GM04504 (cell line): ENCODE measurements at regions not wholly inside any gene's neighbourhood (a gene's known extent, or its start where the extent isn't known, plus 50 kb on each side); places are given as distances from the start of the nearest gene placed in this dataset.

Experiments used
- DNase-seq: peaks from one replicate; pipeline ENCODE4 v3.0.0-alpha.2; 2012; ENCODE audit warnings: low read depth

DNA sequence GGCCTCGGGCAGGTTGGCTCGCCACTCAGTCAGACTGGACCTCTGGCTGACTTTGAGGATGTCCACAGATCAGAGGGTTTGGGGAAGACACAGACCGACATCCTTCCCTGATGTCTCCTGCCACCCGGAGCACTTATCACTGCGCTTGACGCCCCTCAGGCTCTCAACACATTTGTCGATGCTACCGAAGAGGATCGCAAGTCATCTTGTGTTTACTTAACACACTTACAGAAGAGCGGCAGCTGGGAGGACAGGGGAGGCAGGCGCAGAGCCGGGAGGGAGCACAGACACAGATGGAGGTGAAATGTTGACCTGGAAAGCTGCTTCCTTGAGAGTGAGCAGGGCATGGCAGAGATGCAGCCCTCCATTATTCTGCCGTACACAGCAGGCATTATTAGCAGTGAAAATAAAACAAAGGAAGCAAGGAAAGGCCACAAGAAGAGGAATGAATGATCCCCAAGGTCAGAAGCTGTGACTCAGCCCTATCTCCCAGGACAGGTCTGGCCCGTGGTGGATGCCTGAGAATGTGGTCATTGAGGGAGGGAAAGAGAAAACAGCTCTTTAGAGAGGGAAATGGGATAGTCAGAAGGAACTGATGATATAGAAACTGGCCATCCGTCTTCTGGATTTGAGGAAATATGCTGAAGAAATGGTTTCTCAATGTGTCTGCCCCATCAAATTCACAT, 549.5 kb upstream of the ARGLU1 start:
- no peak for DNase-seq

DNA sequence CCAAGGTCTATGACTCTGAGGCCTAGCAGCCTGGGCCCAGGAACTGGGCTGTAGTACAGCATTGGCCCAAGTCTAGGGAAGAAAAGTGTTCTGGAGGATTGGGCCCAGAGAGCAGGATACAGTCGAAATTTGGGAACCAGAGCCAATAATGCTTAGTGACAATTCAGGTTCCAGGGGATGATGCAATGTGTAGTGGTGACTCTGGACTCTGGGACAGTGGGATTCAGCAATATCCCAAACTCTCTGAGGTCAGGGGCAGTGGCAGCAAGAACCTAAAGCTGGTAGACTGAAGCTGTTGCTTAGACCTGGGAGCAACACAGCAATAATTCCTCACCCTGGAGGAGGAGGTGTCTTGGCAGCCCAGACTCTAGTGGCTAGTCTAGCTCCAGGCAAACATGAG, 545.5 kb upstream of the ARGLU1 start:
- no peak for DNase-seq

DNA sequence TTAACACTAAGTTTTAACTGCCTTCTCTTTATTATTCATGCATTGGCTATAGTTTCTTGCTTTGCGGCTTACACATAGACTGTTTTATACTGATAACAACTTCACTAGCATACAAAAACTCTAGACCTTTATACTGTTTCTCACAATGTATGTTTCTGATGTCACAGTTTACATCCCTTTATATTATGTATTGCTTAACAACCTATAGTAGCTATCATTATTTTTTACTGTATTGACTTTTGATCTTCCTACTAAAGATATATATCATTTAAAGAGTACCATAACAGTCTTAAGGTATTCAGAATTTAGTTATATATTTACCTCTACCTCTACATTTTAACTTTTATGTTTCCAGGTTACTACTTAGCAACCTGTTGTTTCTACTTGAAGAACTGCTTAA, 543.3 kb upstream of the ARGLU1 start:
- DNase-seq = no peak

DNA sequence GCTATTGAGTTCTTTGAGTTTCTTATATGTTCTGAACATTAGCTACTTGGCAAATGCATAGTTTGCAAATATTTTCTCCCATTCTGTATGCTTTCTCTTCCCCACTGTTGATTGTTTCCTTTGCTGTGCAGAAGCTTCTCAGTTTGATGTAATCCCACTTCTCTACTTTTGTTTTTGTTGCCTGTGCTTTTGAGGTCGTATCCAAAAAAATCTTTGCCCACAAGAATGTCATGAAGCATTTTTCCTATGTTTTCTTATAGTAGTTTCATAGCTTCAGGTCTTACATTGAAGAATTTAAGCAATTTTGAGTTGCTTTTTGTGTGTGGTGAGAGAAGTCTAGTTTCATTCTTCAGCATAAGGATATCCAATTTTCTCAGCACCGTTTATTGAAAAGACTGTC, 536.7 kb upstream of the ARGLU1 start:
- DNase-seq = no peak

DNA sequence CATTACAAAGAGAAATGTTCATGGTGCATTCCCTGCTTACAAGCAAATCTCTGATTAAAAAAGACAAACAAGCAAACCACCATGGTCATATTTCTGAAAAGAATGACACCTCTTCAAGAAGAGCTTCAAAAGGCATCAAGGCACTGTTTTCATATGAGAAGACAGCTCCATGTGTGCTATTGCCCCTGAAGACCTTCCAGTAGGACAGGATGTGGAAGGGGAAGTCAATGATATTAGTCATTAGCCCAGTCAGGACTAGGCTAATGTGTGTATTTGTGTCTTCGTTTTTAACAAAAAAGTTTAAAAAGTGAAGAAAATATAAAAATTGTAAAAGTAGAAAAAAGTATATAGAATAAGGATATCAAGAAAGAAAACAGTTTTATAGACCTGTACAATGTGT, 534.7 kb upstream of the ARGLU1 start:
- no peak for DNase-seq

DNA sequence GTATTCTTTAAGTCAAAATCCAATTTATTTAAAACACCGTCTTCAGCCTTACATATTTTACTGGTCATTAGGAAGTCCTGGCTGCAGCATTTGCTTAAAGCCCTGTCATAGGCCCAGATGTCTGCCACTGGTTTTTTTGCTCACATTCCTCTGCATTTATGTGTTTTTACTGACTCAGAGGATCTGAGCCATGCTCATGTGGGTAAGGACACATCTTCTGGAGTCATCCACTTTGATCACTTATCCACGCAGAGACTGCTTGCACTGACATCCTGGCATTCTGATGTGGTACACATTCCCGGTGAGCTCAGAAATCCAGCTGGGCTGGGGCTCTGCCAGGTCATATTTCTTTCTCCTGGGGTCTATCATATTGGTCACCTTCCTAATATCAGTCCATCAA, 531.7 kb upstream of the ARGLU1 start:
- DNase-seq = peak; percentile 62

DNA sequence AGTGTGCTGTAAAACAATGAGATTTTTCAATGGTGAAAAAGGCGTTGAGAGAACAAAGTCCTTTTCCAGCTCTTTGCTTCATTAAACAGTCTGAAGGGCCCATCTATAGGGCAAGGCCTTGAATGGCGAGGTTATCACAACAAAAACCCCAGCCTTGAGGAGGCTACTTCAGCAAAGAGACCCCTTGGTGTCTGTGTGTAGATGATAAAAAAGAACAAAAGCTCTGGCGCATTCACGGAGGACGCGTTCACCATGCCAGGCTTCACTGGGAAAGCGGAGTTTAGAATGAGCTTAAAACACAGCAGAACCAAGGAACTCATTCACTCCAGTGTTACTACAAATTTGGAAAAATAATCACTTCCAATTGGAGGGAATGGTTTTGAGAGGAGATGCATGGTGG, 530.0 kb upstream of the ARGLU1 start:
- no peak for DNase-seq

DNA sequence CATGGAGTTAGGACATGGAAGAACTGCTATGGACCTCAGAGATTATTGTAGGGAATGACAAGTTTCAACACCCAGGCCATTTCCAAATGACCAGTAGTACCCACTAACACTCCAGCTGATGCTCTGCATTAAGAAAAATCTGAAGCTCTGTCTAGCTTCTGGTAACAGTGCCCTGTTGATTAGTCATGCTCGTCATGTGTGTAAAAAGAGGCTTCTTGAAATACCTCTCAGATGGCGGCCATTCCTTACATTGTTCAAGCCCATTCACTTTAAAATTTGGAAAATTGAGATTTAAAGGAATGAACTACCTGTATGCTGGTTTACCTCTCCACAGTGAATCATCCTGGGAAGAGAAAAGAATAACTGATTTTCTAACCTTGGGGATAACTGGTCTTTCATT, 527.9 kb upstream of the ARGLU1 start:
- no peak for DNase-seq

DNA sequence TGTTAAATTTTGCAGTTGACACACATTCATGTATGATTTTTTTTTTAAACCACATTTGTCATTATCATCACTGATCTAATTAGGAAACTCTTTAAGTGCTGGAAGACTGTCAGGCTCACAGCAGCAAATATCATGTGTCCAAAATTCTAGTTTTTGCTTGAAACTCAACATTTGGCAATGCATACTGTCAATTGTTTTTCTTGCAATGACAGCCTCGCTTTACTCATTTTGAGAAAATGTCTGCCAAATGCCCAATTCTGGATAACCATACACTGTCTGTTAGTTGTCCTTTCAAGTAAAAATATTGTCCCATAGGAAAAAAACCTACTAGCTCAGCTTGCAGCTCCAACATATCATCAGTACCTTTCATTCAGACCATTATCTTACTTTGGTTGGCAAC, 523.9 kb upstream of the ARGLU1 start:
- DNase-seq = no peak

DNA sequence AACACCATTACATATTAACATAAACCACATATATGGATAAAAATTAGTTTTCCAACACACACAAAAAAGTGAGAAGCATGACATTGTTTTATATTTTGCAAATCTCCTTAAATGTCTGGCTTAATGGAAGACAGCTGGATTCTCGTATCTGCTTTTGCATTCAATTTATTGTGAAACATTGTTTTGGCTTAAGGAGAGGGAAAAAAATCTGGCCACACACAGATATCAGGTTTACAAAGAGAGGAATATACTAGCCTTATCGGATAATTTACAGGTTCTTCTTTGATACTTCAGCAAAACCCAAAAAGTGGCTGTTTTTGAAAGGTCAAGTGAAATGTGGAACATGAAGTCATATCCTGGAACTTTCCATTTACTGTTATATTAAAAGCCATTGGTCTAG, 523.5 kb upstream of the ARGLU1 start:
- DNase-seq = no peak

DNA sequence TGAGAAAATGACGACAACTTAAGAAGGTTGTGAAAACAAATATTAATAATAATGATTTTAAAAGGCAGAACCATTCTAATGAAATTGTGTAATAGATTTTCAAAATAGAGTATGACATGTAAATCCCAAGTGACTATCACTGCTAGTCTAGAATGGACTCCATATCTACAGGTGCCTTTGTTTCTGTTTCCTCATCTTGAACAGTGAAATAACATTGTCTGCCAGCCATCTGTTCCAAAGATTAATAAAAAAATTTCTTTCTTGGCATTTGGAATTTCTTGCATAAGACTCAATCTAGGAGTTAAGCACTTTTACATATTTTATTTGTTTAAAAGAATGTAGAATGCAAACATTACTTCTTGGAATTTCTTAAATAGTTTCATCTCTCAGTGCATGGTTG, 520.1 kb upstream of the ARGLU1 start:
- no peak for DNase-seq

DNA sequence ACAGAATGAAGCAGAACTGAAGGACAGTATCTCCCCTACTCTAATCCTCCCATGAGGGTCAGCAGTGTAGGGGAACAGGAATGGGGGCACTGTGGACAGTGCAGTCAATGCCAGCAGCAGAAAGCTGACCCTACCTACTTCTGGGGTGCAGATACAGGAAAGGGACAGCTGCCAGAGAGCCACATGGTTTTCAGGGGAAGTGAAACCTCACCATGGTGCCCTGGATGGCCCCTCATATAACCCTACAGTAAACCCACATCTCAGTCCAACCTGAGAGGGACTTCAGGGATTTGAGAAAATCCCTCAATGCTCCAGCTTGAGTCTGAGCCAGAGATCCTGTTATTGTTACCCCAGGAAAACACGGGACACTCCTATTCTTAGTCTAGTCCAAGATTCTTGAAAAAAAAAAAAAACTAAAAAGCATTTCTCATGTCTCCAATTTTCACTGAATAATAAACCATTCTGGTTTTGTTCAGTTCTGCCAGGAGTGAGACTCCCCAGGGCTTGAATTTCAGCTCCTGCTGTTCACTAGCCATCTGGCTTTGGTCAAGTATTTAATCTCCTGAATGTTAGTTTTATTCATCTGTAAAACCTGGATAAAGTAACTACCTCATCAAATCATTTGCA, 511.6 kb upstream of the ARGLU1 start:
- no peak for DNase-seq

DNA sequence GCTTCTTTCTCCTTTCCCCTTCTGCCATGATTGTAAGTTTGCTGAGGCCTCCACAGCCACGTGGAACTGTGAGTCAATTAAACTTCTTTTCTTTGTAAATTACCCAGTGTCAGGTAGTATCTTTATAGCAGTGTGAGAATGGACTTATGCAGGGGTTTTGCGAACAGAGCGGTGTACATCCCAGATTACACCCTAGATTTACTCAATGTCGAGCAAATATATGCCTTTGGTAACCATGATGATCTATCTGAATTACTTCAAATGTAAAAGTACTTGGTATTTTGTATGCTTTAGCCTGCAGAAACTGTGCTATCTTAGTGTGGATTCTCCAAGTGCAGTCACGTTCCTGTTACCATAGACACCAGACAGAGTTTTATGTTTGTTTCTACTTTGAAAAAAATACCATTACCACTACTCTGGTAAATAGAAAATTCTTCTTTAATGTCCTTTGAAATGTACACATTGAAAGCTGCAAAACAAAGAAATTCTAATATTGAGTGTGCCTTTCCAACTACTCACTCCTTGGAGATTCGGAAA, 510.4 kb upstream of the ARGLU1 start:
- DNase-seq = no peak

DNA sequence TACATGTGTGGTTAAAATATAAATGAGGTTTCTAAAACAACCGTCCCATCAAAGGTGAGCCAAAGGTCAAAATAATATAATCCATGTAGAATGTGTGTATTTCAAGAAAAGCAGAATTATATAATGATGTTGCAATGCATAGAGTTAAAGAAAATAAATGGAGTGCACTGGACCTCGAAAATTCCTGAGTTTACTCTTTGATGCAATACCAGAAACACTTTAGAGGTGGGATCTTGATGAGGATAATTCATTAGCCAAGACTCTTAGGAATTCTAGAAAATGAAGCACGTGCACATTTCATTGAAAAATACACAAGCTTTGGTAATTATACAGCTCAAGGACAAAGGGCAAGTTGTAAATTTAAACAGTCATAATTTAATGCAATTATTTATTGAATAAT, 508.9 kb upstream of the ARGLU1 start:
- no peak for DNase-seq

DNA sequence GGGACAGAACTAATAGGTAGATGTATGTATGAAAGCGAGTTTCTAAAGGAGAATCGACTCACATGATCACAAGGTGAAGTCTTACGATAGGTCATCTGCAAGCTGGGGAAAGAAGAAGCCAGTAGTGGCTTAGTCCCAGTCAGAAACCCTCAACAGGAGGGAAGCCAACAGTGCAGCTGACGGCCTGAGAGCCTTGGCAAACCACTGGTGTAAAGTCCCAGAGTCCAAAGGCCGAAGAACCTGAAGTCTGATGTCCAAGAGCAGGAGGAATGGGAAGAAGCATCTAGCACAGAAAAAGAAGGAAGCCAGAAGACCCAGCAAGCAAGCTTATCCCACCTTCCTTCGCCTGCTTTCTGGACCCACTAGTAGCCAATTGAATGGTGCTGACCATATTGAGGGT, 507.6 kb upstream of the ARGLU1 start:
- DNase-seq = no peak

DNA sequence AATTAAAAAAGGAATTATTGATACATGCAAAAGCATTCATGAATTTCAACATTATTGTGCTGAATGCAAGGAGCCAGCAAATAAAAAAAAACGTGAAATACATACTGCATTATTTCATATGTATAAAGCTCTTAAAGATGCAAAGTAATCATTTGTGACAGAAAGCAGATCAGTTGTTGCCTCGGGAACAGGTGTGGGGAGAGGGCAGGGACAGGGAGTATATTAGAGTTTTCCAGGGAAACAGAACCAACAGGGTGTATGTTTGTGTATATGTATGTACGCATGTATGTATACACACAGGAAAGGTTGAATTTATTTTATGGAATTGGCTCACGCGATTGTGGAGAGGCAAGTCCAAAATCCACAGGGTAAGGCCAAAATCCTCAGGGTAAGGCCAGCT, 502.9 kb upstream of the ARGLU1 start:
- no peak for DNase-seq

DNA sequence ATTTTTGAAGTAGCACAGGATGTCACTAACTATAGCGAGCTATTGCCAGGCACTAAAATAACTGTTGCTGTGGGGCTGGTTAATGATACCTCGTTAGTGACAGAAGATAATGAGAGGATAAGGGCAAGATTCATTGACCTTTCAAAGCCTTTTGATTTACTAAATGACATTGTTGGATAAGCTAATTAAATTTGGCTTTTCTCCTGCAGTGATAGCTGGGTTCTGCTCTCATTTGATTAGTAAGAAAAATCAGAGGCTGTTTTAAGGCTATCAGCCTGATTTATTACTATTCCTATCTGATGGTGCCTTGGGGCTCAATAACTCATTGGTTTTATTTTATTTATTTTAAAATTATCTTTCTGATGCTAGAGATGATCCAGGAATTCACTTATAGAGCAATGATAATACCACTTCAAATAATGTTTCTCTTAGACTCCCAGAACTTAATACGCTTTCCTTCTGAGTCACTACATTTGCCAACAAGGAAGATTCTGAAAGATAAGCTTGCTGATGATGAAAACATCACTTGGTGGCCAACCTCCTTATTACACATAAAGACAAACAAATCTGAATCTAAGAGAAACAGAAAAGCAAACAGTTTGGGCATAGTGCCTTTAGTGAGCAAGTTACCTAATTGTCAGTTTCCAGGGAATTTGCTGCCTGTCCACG, 501.3 kb upstream of the ARGLU1 start:
- no peak for DNase-seq

DNA sequence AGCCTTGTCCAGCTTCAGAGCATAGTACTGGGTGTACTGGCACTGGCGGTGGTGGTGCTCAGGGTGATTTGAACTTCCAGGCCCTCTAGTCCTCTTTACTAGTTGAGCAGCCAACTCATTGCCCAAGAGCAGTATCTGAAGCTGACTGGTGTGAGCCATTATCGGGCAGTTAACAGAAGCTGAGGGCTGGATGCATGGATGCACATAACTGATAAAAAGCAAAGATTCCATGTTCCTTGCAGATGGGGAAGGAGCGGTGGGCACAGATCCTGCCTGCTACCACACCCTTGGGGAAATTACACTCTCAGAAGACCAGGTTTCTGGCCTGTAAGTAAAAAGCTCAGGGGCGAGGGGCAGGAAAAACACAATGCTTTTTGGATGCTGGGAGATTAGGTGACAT, 499.4 kb upstream of the ARGLU1 start:
- DNase-seq = no peak

DNA sequence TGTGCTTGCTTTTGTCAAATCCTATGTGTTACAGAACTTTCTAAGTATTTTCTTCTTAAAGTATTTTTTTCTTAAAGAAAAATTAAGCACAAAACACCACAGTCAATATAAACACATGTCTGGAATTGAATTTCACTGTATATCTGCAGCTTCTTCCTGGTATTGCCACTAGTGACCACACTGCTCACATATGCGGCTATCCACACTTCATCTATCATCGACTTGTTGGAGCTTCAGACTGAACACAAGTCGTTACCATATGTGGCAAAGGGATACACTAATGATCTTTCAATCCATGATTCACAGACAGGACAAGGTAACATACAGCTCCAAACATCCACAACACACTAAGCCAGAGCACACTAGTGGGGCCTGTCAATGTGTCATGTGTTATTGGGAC, 498.4 kb upstream of the ARGLU1 start:
- DNase-seq = no peak

DNA sequence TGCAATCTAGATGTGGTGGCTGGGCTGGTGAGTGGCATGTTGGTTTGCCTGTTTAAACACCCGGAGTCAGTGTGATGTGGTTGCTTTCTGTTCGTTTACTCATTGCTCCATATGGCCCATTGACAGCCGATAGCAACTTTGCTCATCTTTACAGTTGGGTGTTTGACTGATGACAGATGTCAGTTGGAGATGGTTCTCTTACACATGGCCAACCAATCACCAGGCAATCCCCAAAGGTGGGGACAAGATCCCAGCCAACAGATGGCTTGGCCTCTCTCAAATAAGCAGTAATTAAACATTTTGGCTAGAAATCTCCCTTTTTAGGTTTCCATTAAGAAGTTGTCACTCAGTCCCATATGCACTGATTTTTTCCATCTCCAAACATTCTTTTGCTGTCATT, 497.1 kb upstream of the ARGLU1 start:
- DNase-seq = no peak

DNA sequence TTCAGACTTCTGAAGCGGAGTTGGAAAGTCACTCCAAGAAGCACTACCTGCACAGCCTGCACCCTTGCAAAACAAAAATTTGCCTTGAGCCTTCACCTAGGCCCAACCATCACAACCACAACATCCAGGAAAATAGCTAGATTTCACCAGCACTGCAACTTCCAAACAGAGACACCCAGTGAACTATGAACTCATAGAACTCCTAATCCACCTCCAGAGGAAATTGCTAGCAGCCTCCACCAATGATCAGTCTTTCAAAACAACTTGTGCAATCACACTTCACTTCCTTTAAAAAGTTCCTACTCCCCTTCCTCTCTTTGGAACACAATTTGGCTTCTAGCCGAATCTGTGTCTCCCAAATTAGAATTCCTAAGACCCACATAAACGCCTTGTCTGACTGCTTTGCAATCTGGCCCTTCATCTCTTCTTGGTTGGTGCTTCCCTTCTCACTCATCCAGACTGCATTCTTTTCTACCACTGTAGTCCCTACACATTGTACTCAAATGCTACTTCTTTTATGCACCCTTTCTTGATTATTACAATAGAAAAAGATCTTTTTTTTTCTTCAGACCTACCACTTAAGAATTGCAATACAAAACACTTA, 489.2 kb upstream of the ARGLU1 start:
- no peak for DNase-seq

DNA sequence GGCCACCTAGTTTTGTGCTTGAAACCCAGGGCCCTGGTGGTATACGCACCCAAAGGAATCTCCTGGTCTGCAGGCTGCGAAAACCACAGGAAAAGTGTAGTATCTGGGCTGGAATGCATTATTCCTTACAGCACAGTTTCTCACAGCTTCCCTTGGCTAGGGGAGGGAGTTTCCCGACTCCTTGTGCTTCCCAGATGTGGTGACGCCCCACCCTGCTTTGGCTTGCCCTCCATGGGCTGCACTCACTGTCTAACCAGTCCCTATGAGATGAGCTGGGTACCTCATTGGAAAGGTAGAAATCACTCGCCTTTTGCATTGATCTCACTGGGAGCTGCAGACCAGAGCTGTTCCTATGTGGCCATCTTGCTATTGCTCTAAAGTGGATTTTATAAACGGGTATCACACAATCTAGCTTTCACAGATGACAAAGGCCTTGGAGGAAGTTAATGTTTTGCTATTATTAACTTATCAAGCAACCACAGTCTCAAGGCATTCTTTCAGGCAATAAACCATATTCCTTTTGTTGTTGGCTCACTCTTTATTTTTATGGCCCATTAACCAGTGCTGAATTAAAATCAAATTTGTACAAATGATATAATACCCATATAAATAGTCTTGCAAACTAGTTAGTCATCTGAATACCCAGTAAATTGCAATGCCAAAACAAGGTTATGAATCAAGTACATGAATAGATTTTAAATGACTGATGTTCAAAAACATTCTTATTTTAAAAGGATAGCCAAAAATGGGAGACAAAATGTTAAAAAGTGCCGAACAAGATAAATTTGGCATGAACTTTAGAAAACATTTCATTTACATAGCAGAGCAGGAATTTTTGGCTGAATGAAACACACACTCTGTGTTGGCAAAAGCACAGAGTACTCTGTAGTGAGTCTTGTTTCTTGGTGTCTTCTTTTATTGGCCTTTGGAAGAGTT, 475.4 kb upstream of the ARGLU1 start:
- peak; percentile 62 for DNase-seq
